HL-60 (cell line): ENCODE measurements at regions not wholly inside any gene's neighbourhood (a gene's known extent, or its start where the extent isn't known, plus 50 kb on each side); places are given as distances from the start of the nearest gene placed in this dataset.

Source experiments
- GABPA ChIP-seq: IDR thresholded peaks from 2 replicates; pipeline ENCODE4 v1.6.1; 2012; ENCODE audit warnings: low read depth
- POLR2AphosphoS5 ChIP-seq: IDR thresholded peaks from 2 replicates; pipeline ENCODE4 v1.6.1; 2012; ENCODE audit warnings: low read depth
- REST ChIP-seq: IDR thresholded peaks from 2 replicates; pipeline ENCODE4 v1.6.1; 2012; ENCODE audit warnings: low read depth; ENCODE audit not compliant: insufficient replicate concordance
- SPI1 ChIP-seq: IDR thresholded peaks from 2 replicates; pipeline ENCODE4 v1.6.1; 2012; ENCODE audit warnings: low read depth, mild to moderate bottlenecking, borderline replicate concordance
- TF ChIP-seq, protein P1 (sequence below): IDR thresholded peaks from one replicate; pipeline ENCODE4 v1.5.1; 2011; ENCODE audit warnings: low read length, control low read depth, inconsistent platforms; ENCODE audit not compliant: insufficient read depth

DNA sequence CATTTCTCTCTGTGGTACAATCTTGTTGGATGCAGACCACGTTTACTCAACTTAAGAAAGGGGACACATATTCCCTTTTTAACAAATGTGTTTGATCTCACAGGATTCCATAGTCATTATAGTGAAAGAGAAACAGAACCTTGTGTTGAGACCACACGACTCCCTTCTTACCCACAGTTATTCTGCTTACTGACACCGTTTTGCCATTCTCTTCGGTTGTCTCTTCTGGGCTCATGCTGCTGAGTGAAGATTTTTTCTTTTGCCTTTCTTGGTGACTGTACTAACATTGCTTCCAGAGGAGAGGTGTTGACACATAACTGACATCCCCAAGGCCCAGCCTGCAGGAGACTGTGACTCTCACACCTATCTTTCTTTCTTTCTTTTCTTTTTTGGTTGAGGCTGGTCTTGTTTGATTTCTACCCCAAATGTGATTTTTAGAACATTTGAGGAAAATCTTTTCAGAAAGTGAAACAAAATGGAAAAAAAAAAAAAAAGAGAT, 61.2 kb upstream of the OTOGL start:
- TF ChIP-seq, protein P1, sequence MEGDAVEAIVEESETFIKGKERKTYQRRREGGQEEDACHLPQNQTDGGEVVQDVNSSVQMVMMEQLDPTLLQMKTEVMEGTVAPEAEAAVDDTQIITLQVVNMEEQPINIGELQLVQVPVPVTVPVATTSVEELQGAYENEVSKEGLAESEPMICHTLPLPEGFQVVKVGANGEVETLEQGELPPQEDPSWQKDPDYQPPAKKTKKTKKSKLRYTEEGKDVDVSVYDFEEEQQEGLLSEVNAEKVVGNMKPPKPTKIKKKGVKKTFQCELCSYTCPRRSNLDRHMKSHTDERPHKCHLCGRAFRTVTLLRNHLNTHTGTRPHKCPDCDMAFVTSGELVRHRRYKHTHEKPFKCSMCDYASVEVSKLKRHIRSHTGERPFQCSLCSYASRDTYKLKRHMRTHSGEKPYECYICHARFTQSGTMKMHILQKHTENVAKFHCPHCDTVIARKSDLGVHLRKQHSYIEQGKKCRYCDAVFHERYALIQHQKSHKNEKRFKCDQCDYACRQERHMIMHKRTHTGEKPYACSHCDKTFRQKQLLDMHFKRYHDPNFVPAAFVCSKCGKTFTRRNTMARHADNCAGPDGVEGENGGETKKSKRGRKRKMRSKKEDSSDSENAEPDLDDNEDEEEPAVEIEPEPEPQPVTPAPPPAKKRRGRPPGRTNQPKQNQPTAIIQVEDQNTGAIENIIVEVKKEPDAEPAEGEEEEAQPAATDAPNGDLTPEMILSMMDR: no peak
- TF ChIP-seq POLR2AphosphoS5: no peak
- no peak for TF ChIP-seq SPI1
- TF ChIP-seq REST: no peak
- TF ChIP-seq GABPA: no peak
